CD4-positive, alpha-beta T cell treated with Interleukin-4 for 1 hour (primary cell): ENCODE measurements at regions not wholly inside any gene's neighbourhood (a gene's known extent, or its start where the extent isn't known, plus 50 kb on each side); places are given as distances from the start of the nearest gene placed in this dataset.

Source experiments
- DNase-seq, 2 donors: peaks; one replicate each; pipeline ENCODE4 v3.0.0-alpha.2; 2020 to 2022

GRCh38 chr9:96031366-96031824 lies 155.9 kb downstream of the ERCC6L2 start:
- DNase-seq: no peak

GRCh38 chr9:96029722-96030530 lies 154.4 kb downstream of the ERCC6L2 start:
- DNase-seq: no peak

- DNase-seq: no peak
Observed at GRCh38 chr9:96027251-96028131, 152.0 kb downstream of the ERCC6L2 start.

- peak; percentile 29 to 41 for DNase-seq
Observed at GRCh38 chr9:96026655-96027213, 151.2 kb downstream of the ERCC6L2 start.

- DNase-seq: no peak
Observed at GRCh38 chr9:96025995-96026602, 150.6 kb downstream of the ERCC6L2 start.

- DNase-seq: no peak
Observed at GRCh38 chr9:96023486-96023885, 148.0 kb downstream of the ERCC6L2 start.

GRCh38 chr9:96022445-96023051 lies 147.1 kb downstream of the ERCC6L2 start:
- DNase-seq: peak; percentile 48 to 49

GRCh38 chr9:96021551-96022444 lies 146.3 kb downstream of the ERCC6L2 start:
- no peak for DNase-seq

- DNase-seq: peak; percentile 53 to 70
Observed at GRCh38 chr9:96020792-96021550, 145.5 kb downstream of the ERCC6L2 start.

- no peak for DNase-seq
Observed at GRCh38 chr9:96020300-96020791, 144.9 kb downstream of the ERCC6L2 start.
